A673 (cell line): ENCODE measurements at regions not wholly inside any gene's neighbourhood (a gene's known extent, or its start where the extent isn't known, plus 50 kb on each side); places are given as distances from the start of the nearest gene placed in this dataset.
A peak's percentile ranks its signal among the peaks of the same experiment; 100 is the strongest.

Experiments
- BruUV-seq: library from RNA; stranded (reverse); fragments of 400-500 nt; replicated peaks from 2 replicates; lab custom pipeline; 2021; lab: Mats Ljungman, UMichigan
- CTCF ChIA-PET: fragments of 300-600 bp; sonication (Branson Sonifier 250); formaldehyde crosslinking; loops from one replicate; lab custom pipeline; 2022; ENCODE audit warnings: antibody characterized with exemption; lab: Charles Lee
- POLR2A ChIA-PET: fragments of 300-600 bp; sonication (Branson Sonifier 250); formaldehyde crosslinking; loops from one replicate; lab custom pipeline; 2022; ENCODE audit warnings: antibody characterized with exemption; ENCODE audit not compliant: low non-redundant PET; lab: Charles Lee
- DNase-seq: peaks from one replicate; pipeline ENCODE4 v3.0.0-alpha.2; 2015; ENCODE audit warnings: low spot score
- H3K27ac ChIP-seq: fragments of 200-600 bp; sonication (generic); 2 replicates; pipeline ENCODE4 v1.5.1; 2016; ENCODE audit warnings: mixed run types, low read depth, mild to moderate bottlenecking, mixed read lengths, antibody characterized with exemption, low read length; ENCODE audit not compliant: poor library complexity, severe bottlenecking
- H3K27me3 ChIP-seq: fragments of 200-600 bp; sonication (generic); replicated peaks from 2 replicates; pipeline ENCODE4 v1.6.1; 2017; ENCODE audit warnings: mixed run types, low read depth, mild to moderate bottlenecking, mixed read lengths, antibody characterized with exemption, low read length; ENCODE audit not compliant: insufficient read depth, poor library complexity
- H3K36me3 ChIP-seq: fragments of 200-600 bp; sonication (generic); 2 replicates; pipeline ENCODE4 v1.6.1; 2016; ENCODE audit warnings: mixed run types, mild to moderate bottlenecking, mixed read lengths, antibody characterized with exemption, low read length; ENCODE audit not compliant: insufficient read depth, poor library complexity, severe bottlenecking
- H3K4me1 ChIP-seq: fragments of 200-600 bp; sonication (generic); 2 replicates; pipeline ENCODE4 v1.6.1; 2017; ENCODE audit warnings: mixed run types, mild to moderate bottlenecking, mixed read lengths, antibody characterized with exemption, low read length; ENCODE audit not compliant: insufficient read depth, poor library complexity, severe bottlenecking
- H3K4me3 ChIP-seq: fragments of 200-600 bp; sonication (generic); 2 replicates; pipeline ENCODE4 v1.5.1; 2016; ENCODE audit warnings: low read depth, mixed run types, mild to moderate bottlenecking, mixed read lengths, low read length; ENCODE audit not compliant: poor library complexity, severe bottlenecking
- H3K9me3 ChIP-seq: fragments of 200-600 bp; sonication (generic); 2 replicates; pipeline ENCODE4 v1.6.1; 2016; ENCODE audit warnings: mixed run types, low read depth, mild to moderate bottlenecking, mixed read lengths, antibody characterized with exemption, low read length; ENCODE audit not compliant: poor library complexity, severe bottlenecking
- EZH2 ChIP-seq: fragments of 200-600 bp; sonication (generic); IDR thresholded peaks from 2 replicates; pipeline ENCODE4 v1.6.1; 2017; ENCODE audit warnings: borderline replicate concordance, low read depth, mild to moderate bottlenecking, mixed read lengths, antibody characterized with exemption, low read length; ENCODE audit not compliant: poor library complexity, severe bottlenecking
- intact Hi-C: fragments of 100-400 bp; cut with micrococcal nuclease; formaldehyde crosslinking; loops from one replicate; pipeline ENCODE4 v1.10.0; 2022; ENCODE audit not compliant: unreplicated experiment
- TF ChIP-seq, protein P1 (sequence below): fragments of 300-800, 200-600 bp; sonication (generic); conservative IDR thresholded peaks from 2 replicates; pipeline ENCODE4 v1.5.1; 2017; ENCODE audit warnings: low read depth, mild to moderate bottlenecking, antibody characterized with exemption, low read length, moderate library complexity, mixed read lengths

DNA sequence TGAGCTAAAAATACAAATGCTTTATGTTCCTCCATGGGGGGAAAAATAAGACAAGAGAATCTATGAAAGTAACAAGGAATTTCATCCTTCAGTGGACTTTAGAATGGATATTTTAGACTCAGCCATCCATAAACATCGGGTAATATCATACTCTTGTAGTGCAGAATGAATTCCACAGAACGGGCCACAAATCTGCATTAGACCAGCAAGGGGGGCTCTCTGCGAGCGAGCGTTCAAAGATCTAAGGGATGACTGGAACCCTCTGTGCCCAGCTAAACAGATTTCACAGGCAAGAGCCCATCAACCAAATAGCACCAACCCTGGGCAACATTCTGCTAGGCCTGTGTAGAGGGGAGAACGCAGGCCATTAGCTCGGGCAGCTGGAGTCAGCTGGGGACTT, 537.9 kb upstream of the CDH11 start:
- CTCF ChIA-PET: no interaction called here
- H3K36me3 ChIP-seq: no peaks in the 10 kb centered on the region
- BruUV-seq: no TSS peak
- peaks cover 53% of the 10 kb centered on the region for H3K4me1 ChIP-seq
- POLR2A ChIA-PET: no interaction called here
- no peak for TF ChIP-seq EZH2
- TF ChIP-seq, protein P1, sequence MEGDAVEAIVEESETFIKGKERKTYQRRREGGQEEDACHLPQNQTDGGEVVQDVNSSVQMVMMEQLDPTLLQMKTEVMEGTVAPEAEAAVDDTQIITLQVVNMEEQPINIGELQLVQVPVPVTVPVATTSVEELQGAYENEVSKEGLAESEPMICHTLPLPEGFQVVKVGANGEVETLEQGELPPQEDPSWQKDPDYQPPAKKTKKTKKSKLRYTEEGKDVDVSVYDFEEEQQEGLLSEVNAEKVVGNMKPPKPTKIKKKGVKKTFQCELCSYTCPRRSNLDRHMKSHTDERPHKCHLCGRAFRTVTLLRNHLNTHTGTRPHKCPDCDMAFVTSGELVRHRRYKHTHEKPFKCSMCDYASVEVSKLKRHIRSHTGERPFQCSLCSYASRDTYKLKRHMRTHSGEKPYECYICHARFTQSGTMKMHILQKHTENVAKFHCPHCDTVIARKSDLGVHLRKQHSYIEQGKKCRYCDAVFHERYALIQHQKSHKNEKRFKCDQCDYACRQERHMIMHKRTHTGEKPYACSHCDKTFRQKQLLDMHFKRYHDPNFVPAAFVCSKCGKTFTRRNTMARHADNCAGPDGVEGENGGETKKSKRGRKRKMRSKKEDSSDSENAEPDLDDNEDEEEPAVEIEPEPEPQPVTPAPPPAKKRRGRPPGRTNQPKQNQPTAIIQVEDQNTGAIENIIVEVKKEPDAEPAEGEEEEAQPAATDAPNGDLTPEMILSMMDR: no peak
- intact Hi-C loops: loop anchor here (10.0 kb wide), 2 partner anchors 535 to 615 kb away; partner anchors contain the start of gene CDH11
- no peak overlapping the region for H3K27ac ChIP-seq
- no peak for DNase-seq
- no peak overlapping the region for H3K4me3 ChIP-seq
- H3K27me3 ChIP-seq: no peaks in the 10 kb centered on the region
- no peaks in the 10 kb centered on the region for H3K9me3 ChIP-seq

GRCh38 chr16:65658787-65659220, 536.9 kb upstream of the CDH11 start:
- H3K9me3 ChIP-seq: no peaks in the 10 kb centered on the region
- H3K36me3 ChIP-seq: no peaks in the 10 kb centered on the region
- no peaks in the 10 kb centered on the region for H3K27me3 ChIP-seq
- no peak for TF ChIP-seq EZH2
- TF ChIP-seq, protein P1: no peak
- ChIA-PET POLR2A (no interaction called here), CTCF (no interaction called here)
- H3K4me3 ChIP-seq: no peak overlapping the region
- H3K27ac ChIP-seq: no peak overlapping the region
- no TSS peak for BruUV-seq
- H3K4me1 ChIP-seq: peaks cover 44% of the 10 kb centered on the region
- intact Hi-C loops: loop anchor here (10.0 kb wide), 1 partner anchor 616 kb away; no protein-coding TSS in a partner anchor
- no peak for DNase-seq

DNA sequence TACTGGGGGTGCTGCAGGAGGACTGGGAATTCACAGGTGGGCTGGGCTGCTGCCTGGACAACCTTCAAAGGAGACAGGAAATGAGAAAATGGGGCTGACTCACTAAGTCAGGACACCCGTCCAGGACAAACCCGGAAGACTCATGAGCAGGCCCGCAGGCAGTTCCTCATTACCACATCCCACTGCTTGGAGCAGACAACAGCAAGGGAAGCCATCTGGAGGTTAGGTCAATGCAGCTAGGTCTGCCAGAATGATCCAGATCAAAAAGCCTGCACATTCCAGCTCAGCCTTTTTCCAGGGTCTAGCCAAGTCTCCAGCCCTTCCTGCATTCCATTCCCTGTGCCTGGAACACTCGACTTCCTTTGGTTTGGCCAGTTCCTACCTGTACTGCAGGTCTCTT, 536.5 kb upstream of the CDH11 start:
- POLR2A ChIA-PET: no interaction called here

More for the DNA sequence above, 536.5 kb upstream of the CDH11 start:
- no peak overlapping the region for H3K27ac ChIP-seq
- no peaks in the 10 kb centered on the region for H3K27me3 ChIP-seq
- intact Hi-C loops: loop anchor here (10.0 kb wide), 1 partner anchor 616 kb away; no protein-coding TSS in a partner anchor
- CTCF ChIA-PET: no interaction called here
- BruUV-seq: no TSS peak
- H3K36me3 ChIP-seq: no peaks in the 10 kb centered on the region
- H3K4me3 ChIP-seq: no peak overlapping the region
- H3K9me3 ChIP-seq: no peaks in the 10 kb centered on the region
- H3K4me1 ChIP-seq: peaks cover 40% of the 10 kb centered on the region
- TF ChIP-seq, protein P1: no peak
- TF ChIP-seq EZH2: no peak
- DNase-seq: peak; percentile 76
